ENCODE measurements at regions not wholly inside any gene's neighbourhood (a gene's known extent, or its start where the extent isn't known, plus 50 kb on each side); places are given as distances from the start of the nearest gene placed in this dataset.
"Not testable (repeated sequence)": the region's sequence is repeated elsewhere in the genome, so short reads cannot be mapped to it uniquely, and the experiment has no call there.

GRCh38 chr12:105440037-105440664 is 109.7 kb downstream of the C12orf75 start:
- Histone ChIP-seq H3K27me3 (no peaks in the 10 kb centered on the region), H3K9ac (ENCODE audit: low read depth in 2 of 2, low read length in 2 of 2) (no peak overlapping the region), H3K4me3 (no peak overlapping the region), H3K36me3 (no peaks in the 10 kb centered on the region), H3K9me3 (no peaks in the 10 kb centered on the region), H3K27ac (no peak overlapping the region), H3K4me1 (no peaks in the 10 kb centered on the region)
- TF ChIP-seq CTCF (IDR thresholded peaks at IDR 0.05) = no peak
- intact Hi-C loops (cut with DNase I) = no loop called here
- DNase-seq = no peak

- intact Hi-C loops (cut with DNase I) = no loop called here
- no peak for TF ChIP-seq CTCF (IDR thresholded peaks at IDR 0.05)
- Histone ChIP-seq H3K9ac (ENCODE audit: low read depth in 2 of 2, low read length in 2 of 2) (no peak overlapping the region), H3K4me3 (no peak overlapping the region), H3K27me3 (no peaks in the 10 kb centered on the region), H3K4me1 (no peaks in the 10 kb centered on the region), H3K9me3 (no peaks in the 10 kb centered on the region), H3K36me3 (no peaks in the 10 kb centered on the region), H3K27ac (no peak overlapping the region)
- DNase-seq = peak; percentile 28
These were observed 113.5 kb downstream of the C12orf75 start for GRCh38 chr12:105443802-105444652.

GRCh38 chr12:105444653-105445102 is 114.2 kb downstream of the C12orf75 start:
- H3K27me3 ChIP-seq = no peaks in the 10 kb centered on the region
- DNase-seq = no peak
- TF ChIP-seq CTCF (IDR thresholded peaks at IDR 0.05) = no peak
- H3K27ac ChIP-seq = no peak overlapping the region
- no peaks in the 10 kb centered on the region for H3K4me1 ChIP-seq
- no peaks in the 10 kb centered on the region for H3K9me3 ChIP-seq
- H3K9ac ChIP-seq (ENCODE audit: low read depth in 2 of 2, low read length in 2 of 2) = no peak overlapping the region
- no peaks in the 10 kb centered on the region for H3K36me3 ChIP-seq
- no peak overlapping the region for H3K4me3 ChIP-seq
- intact Hi-C loops (cut with DNase I) = no loop called here

- intact Hi-C loops (cut with DNase I) = no loop called here
These were observed 114.8 kb downstream of the C12orf75 start for GRCh38 chr12:105445249-105445648.

GRCh38 chr12:105445649-105446048 is 115.2 kb downstream of the C12orf75 start:
- Histone ChIP-seq H3K36me3 (no peaks in the 10 kb centered on the region), H3K9ac (ENCODE audit: low read depth in 2 of 2, low read length in 2 of 2) (no peak overlapping the region), H3K9me3 (no peaks in the 10 kb centered on the region), H3K4me1 (no peaks in the 10 kb centered on the region), H3K4me3 (no peak overlapping the region), H3K27ac (no peak overlapping the region), H3K27me3 (no peaks in the 10 kb centered on the region)
- no peak for TF ChIP-seq CTCF (IDR thresholded peaks at IDR 0.05)
- DNase-seq = no peak
- intact Hi-C loops (cut with DNase I) = no loop called here

More at GRCh38 chr12:105445249-105445648, 114.8 kb downstream of the C12orf75 start:
- H3K27ac ChIP-seq = no peak overlapping the region
- H3K27me3 ChIP-seq = no peaks in the 10 kb centered on the region
- no peak for TF ChIP-seq CTCF (IDR thresholded peaks at IDR 0.05)
- no peaks in the 10 kb centered on the region for H3K4me1 ChIP-seq
- no peaks in the 10 kb centered on the region for H3K36me3 ChIP-seq
- H3K9me3 ChIP-seq = no peaks in the 10 kb centered on the region
- H3K9ac ChIP-seq (ENCODE audit: low read depth in 2 of 2, low read length in 2 of 2) = no peak overlapping the region
- no peak for DNase-seq
- H3K4me3 ChIP-seq = no peak overlapping the region

GRCh38 chr12:105446460-105446859 is 116.0 kb downstream of the C12orf75 start:
- H3K27ac ChIP-seq; H3K9me3 ChIP-seq; H3K36me3 ChIP-seq; DNase-seq; H3K4me1 ChIP-seq; H3K4me3 ChIP-seq; H3K27me3 ChIP-seq; H3K9ac ChIP-seq (ENCODE audit: low read depth in 2 of 2, low read length in 2 of 2); intact Hi-C loops (cut with DNase I): not testable (repeated sequence)

All from colonic mucosa (tissue), 4 donors.